HepG2 (cell line): ENCODE measurements at regions not wholly inside any gene's neighbourhood (a gene's known extent, or its start where the extent isn't known, plus 50 kb on each side); places are given as distances from the start of the nearest gene placed in this dataset.

ENCODE experiments used
- ATAC-seq: fragments of 200-7000 bp; cut with Tn5 transposase; 3 replicates; pipeline ENCODE4 v1.9.1; 2020; ENCODE audit warnings: mild to moderate bottlenecking, moderate library complexity
- BruUV-seq: library from RNA; stranded (reverse); fragments of 400-500 nt; replicated peaks from 2 replicates; lab custom pipeline; 2021; lab: Mats Ljungman, UMichigan
- CTCF ChIA-PET: fragments of 300-600 bp; formaldehyde crosslinking; extraction: SDS; loops from one replicate; lab custom pipeline; 2021; ENCODE audit warnings: low total read pairs, inconsistent platforms, low intra/inter-chr PET ratio; lab: Yijun Ruan, JAX
- POLR2A ChIA-PET: fragments of 350-600 bp; sonication (Branson Sonifier 250); formaldehyde crosslinking; loops from one replicate; lab custom pipeline; 2020; ENCODE audit warnings: antibody characterized with exemption, inconsistent platforms; lab: Yijun Ruan, JAX
- DNase-seq: peaks from one replicate; pipeline ENCODE4 v3.0.0-alpha.2; 2015; ENCODE audit warnings: low spot score
- FAIRE-seq: peaks from 3 replicates; lab custom pipeline; 2011; peaks lifted over from hg19 to GRCh38; lab: Jason Lieb, UNC
- H2AFZ ChIP-seq: one replicate; pipeline ENCODE4 v1.6.1; 2011; ENCODE audit warnings: low read length, inconsistent platforms
- H3K27ac ChIP-seq: fragments of 300-600 bp; 3 replicates; pipeline ENCODE4 v1.8.0; 2011; ENCODE audit warnings: mixed run types, mild to moderate bottlenecking, mixed read lengths, low read length, inconsistent platforms; ENCODE audit not compliant: insufficient read depth; ENCODE audit errors: extremely low read length
- H3K27me3 ChIP-seq, 2 experiments: fragments of 200-600 bp in 1 of 2; 2 replicates in 1 of 2; 3 replicates in 1 of 2; pipeline versions ENCODE4 v1.6.0 to v1.8.0; 2011; ENCODE audit warnings: low read length in 2 of 2, mild to moderate bottlenecking in 2 of 2, moderate library complexity in 2 of 2, inconsistent platforms in 1 of 2; ENCODE audit not compliant: insufficient read depth in 2 of 2, control insufficient read depth in 1 of 2
- H3K36me3 ChIP-seq, 2 experiments: fragments of 200-600 bp in 1 of 2; replicated peaks in 1 of 2; 2 replicates in 1 of 2; 3 replicates in 1 of 2; pipeline versions ENCODE4 v1.5.1 to v1.8.0; 2011; ENCODE audit warnings: low read length in 2 of 2, inconsistent platforms in 1 of 2; ENCODE audit not compliant: insufficient read depth in 2 of 2, control insufficient read depth in 1 of 2
- H3K4me1 ChIP-seq: 2 replicates; pipeline ENCODE4 v1.5.1; 2012; ENCODE audit warnings: low read length, inconsistent platforms; ENCODE audit not compliant: insufficient read depth
- H3K4me2 ChIP-seq: 2 replicates; pipeline ENCODE4 v1.6.0; 2011; ENCODE audit warnings: low read depth, low read length, inconsistent platforms
- H3K4me3 ChIP-seq, 3 experiments: fragments of 200-600 bp in 1 of 3; sonication (generic), shearing (Covaris generic) in 1 of 3; replicated peaks in 1 of 3; 2 replicates each; pipeline ENCODE4 v1.5.1; 2011 to 2016; ENCODE audit warnings: low read length in 3 of 3, inconsistent platforms in 2 of 3, low read depth in 2 of 3, mild to moderate bottlenecking in 2 of 3, control low read depth in 1 of 3, mixed read lengths in 1 of 3; ENCODE audit not compliant: insufficient read depth in 1 of 3
- H3K79me2 ChIP-seq: one replicate; pipeline ENCODE4 v1.6.1; 2011; ENCODE audit warnings: low read length, inconsistent platforms; ENCODE audit not compliant: insufficient read depth
- H3K9ac ChIP-seq: 2 replicates; pipeline ENCODE4 v1.6.0; 2011; ENCODE audit warnings: mild to moderate bottlenecking, low read depth, low read length, inconsistent platforms; ENCODE audit not compliant: insufficient read depth
- H3K9me3 ChIP-seq: 2 replicates; pipeline ENCODE4 v1.5.1; 2012; ENCODE audit warnings: mild to moderate bottlenecking, low read length
- H4K20me1 ChIP-seq: 2 replicates; pipeline ENCODE4 v1.6.0; 2011; ENCODE audit warnings: inconsistent platforms, mild to moderate bottlenecking, low read length, moderate library complexity; ENCODE audit not compliant: insufficient read depth
- BATF2 ChIP-seq: sonication (generic); formaldehyde crosslinking; IDR thresholded peaks from 2 replicates; pipeline ENCODE4 v1.8.0; 2022; ENCODE audit warnings: mild to moderate bottlenecking, missing genetic modification reagents, moderate library complexity
- BCL3 ChIP-seq: sonication (generic); formaldehyde crosslinking; IDR thresholded peaks from 2 replicates; pipeline ENCODE4 v1.5.1; 2020; ENCODE audit warnings: mild to moderate bottlenecking, missing genetic modification reagents, moderate library complexity
- ZBTB40 ChIP-seq, 2 experiments: fragments of 450-650 bp in 1 of 2; sonication (generic) in 1 of 2; formaldehyde crosslinking in 1 of 2; IDR thresholded peaks; 2 replicates each; pipeline versions ENCODE4 v1.6.1 to v1.8.0; 2016 to 2022; ENCODE audit warnings: antibody characterized with exemption in 1 of 2, mild to moderate bottlenecking in 1 of 2, missing genetic modification reagents in 1 of 2
- ZBTB8A ChIP-seq: sonication (generic); formaldehyde crosslinking; IDR thresholded peaks from 2 replicates; pipeline ENCODE4 v1.4.0; 2020; ENCODE audit warnings: mild to moderate bottlenecking, low read depth, missing genetic modification reagents, borderline replicate concordance
- ZNF207 ChIP-seq: fragments of 450-650 bp; IDR thresholded peaks from 2 replicates; pipeline ENCODE4 v1.6.1; 2016; ENCODE audit warnings: antibody characterized with exemption, borderline replicate concordance
- ZNF629 ChIP-seq: sonication (generic); formaldehyde crosslinking; conservative IDR thresholded peaks from 2 replicates; pipeline ENCODE4 v1.5.0; 2020; ENCODE audit warnings: missing genetic modification reagents
- WGBS: methylation state at CpG from one replicate; pipeline ENCODE4 v1.1.6; 2017; ENCODE audit warnings: low lambda C conversion rate; 5-methylcytosine and 5-hydroxymethylcytosine counted together
- in situ Hi-C: cut with HindIII; loops from 2 replicates; pipeline ENCODE4 v1.10.0; 2017; ENCODE audit warnings: low pct_unique_long_range_greater_than_20kb; ENCODE audit not compliant: extremely low pct_ligation_motif_present
- intact Hi-C: fragments of 100-400 bp; cut with micrococcal nuclease; formaldehyde crosslinking; loops from one replicate; pipeline ENCODE4 v1.10.0; 2022; ENCODE audit not compliant: unreplicated experiment

DNA sequence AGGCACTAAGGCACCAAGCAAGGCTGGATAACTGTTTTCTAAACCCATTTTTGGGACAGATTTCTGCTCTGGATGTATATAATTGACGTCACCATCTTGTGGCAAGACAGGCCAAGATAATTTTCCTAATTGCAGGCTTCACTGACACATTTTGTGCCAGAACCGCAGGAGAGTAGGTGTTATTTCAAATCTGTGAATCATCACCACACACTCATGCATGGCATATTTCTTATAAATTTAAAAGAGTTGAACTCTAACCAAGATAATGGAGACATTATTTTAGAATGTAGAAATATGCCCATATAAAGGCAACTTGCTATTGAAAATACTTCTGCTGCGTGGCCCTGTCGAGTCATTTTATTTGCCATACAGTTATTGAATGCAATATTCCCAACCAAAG lies 68.3 kb upstream of the ACYP2 start:
- POLR2A ChIA-PET: no interaction called here

More for the DNA sequence above, 68.3 kb upstream of the ACYP2 start:
- in situ Hi-C loops: no loop called here
- H3K79me2 ChIP-seq: no peaks in the 10 kb centered on the region
- ATAC-seq (no peak), DNase-seq (no peak), FAIRE-seq (no peak)
- no peak for TF ChIP-seq ZNF629 (CRISPR knock-in tag)
- no peak for TF ChIP-seq ZBTB40 (IDR thresholded peaks at IDR 0.05)
- no peak for TF ChIP-seq ZBTB40 (CRISPR knock-in tag; IDR thresholded peaks at IDR 0.05)
- no peak for TF ChIP-seq ZNF207
- no peak for TF ChIP-seq BCL3 (CRISPR knock-in tag)
- no peak for TF ChIP-seq ZBTB8A
- no peak for TF ChIP-seq BATF2 (CRISPR knock-in tag)
- no peak overlapping the region for H3K4me3 ChIP-seq
- no TSS peak for BruUV-seq
- no peak overlapping the region for H3K4me2 ChIP-seq
- peaks cover 12% of the 10 kb centered on the region for H3K9me3 ChIP-seq
- H2AFZ ChIP-seq: no peak overlapping the region
- intact Hi-C loops: no loop called here
- peaks cover 54% of the 10 kb centered on the region for H3K4me1 ChIP-seq
- CTCF ChIA-PET: no interaction called here
- H3K9ac ChIP-seq: no peak overlapping the region
- no peak overlapping the region for H3K27ac ChIP-seq
- no peaks in the 10 kb centered on the region for H4K20me1 ChIP-seq
- H3K27me3 ChIP-seq: no peaks in the 10 kb centered on the region
- H3K36me3 ChIP-seq: no peaks in the 10 kb centered on the region
- 97% methylated on average over 4 of the region's 4 CpGs for WGBS
